B cell (primary cell): ENCODE measurements at regions not wholly inside any gene's neighbourhood (a gene's known extent, or its start where the extent isn't known, plus 50 kb on each side); places are given as distances from the start of the nearest gene placed in this dataset.
"Not testable (repeated sequence)": the region's sequence is repeated elsewhere in the genome, so short reads cannot be mapped to it uniquely, and the experiment has no call there.

Experiments
- EZH2 ChIP-seq: IDR thresholded peaks from 2 replicates; pipeline ENCODE4 v1.6.1; 2012; ENCODE audit warnings: borderline replicate concordance, low read depth, mild to moderate bottlenecking, moderate library complexity, low read length; ENCODE audit not compliant: insufficient read depth, poor library complexity, severe bottlenecking
- TF ChIP-seq, protein P1 (sequence below): fragments of 200-600 bp; IDR thresholded peaks from one replicate; pipeline ENCODE4 v1.8.0; 2022; ENCODE audit warnings: antibody characterized with exemption, mild to moderate bottlenecking

DNA sequence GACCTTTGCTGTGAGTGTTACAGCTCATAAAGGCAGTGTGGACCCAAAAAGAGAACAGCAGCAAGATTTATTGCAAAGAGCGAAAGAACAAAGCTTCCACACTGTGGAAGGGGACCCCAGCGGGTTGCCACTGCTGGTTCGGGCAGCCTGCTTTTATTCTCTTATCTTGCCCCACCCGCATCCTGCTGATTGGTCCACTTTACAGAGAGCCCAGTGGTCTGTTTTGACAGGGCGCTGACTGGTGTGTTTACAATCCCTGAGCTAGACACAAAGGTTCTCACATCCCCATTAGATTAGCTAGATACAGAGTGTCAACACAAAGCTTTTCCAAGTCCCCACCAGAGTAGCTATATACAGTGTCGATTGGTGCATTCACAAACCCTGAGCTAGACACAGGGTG, 1187.5 kb downstream of the NXPH1 start:
- not testable (repeated sequence) for TF ChIP-seq EZH2
- TF ChIP-seq, protein P1, sequence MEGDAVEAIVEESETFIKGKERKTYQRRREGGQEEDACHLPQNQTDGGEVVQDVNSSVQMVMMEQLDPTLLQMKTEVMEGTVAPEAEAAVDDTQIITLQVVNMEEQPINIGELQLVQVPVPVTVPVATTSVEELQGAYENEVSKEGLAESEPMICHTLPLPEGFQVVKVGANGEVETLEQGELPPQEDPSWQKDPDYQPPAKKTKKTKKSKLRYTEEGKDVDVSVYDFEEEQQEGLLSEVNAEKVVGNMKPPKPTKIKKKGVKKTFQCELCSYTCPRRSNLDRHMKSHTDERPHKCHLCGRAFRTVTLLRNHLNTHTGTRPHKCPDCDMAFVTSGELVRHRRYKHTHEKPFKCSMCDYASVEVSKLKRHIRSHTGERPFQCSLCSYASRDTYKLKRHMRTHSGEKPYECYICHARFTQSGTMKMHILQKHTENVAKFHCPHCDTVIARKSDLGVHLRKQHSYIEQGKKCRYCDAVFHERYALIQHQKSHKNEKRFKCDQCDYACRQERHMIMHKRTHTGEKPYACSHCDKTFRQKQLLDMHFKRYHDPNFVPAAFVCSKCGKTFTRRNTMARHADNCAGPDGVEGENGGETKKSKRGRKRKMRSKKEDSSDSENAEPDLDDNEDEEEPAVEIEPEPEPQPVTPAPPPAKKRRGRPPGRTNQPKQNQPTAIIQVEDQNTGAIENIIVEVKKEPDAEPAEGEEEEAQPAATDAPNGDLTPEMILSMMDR, result not testable (repeated sequence)
